GM18505 (cell line): ENCODE measurements at regions not wholly inside any gene's neighbourhood (a gene's known extent, or its start where the extent isn't known, plus 50 kb on each side); places are given as distances from the start of the nearest gene placed in this dataset.
"Not testable (repeated sequence)": the region's sequence is repeated elsewhere in the genome, so short reads cannot be mapped to it uniquely, and the experiment has no call there.

Experiments used
- ATAC-seq: cut with Tn5 transposase; IDR thresholded peaks from one replicate; pipeline ENCODE4 v1.9.1; 2021; ENCODE audit not compliant: unreplicated experiment
- POLR2A ChIP-seq: IDR thresholded peaks from 4 replicates; pipeline ENCODE4 v1.6.1; 2011; ENCODE audit warnings: borderline replicate concordance; ENCODE audit not compliant: insufficient read depth, insufficient read length; ENCODE audit errors: extremely low read depth

- ATAC-seq, result no peak
Measured at GRCh38 chr1:99424087-99424486, 159.8 kb downstream of the PLPPR4 start.

GRCh38 chr1:99429754-99430153 is 165.5 kb downstream of the PLPPR4 start:
- no peak for ATAC-seq
- TF ChIP-seq POLR2A, result no peak

More at GRCh38 chr1:99424087-99424486, 159.8 kb downstream of the PLPPR4 start:
- no peak for TF ChIP-seq POLR2A

GRCh38 chr1:99438656-99439230 is 174.5 kb downstream of the PLPPR4 start:
- no peak for TF ChIP-seq POLR2A
- no peak for ATAC-seq

GRCh38 chr1:99439433-99440075 is 175.3 kb downstream of the PLPPR4 start:
- no peak for TF ChIP-seq POLR2A
- no peak for ATAC-seq

GRCh38 chr1:99441299-99442095 is 177.2 kb downstream of the PLPPR4 start:
- no peak for TF ChIP-seq POLR2A
- no peak for ATAC-seq

DNA sequence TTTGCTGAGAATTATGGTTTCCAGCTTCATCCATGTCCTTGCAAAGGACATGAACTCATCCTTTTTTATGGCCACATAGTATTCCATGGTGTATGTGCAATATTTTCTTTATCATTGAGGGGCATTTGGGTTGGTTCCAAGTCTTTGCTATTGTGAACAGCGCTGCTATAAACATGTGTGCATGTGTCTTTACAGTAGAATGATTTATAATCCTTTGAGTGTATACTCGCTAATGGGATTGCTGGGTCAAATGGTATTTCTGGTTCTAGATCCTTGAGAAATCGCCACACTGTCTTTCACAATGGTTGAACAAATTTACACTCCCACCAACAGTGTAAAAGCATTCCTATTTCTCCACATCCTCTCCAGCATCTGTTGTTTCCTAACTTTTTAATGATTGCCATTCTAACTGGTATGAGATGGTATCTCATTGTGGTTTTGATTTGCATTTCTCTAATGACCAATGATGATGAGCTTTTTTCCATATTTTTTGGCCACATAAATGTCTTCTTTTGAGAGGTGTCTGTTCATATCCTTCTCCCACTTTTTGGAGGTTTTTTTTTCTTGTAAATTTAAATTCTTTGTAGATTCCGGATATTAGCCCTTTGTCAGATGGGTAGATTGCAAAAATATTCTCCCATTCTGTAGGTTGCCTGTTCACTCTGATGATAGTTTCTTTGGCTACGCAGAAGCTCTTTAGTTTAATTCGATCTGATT is 180.1 kb downstream of the PLPPR4 start:
- ATAC-seq, result not testable (repeated sequence)

DNA sequence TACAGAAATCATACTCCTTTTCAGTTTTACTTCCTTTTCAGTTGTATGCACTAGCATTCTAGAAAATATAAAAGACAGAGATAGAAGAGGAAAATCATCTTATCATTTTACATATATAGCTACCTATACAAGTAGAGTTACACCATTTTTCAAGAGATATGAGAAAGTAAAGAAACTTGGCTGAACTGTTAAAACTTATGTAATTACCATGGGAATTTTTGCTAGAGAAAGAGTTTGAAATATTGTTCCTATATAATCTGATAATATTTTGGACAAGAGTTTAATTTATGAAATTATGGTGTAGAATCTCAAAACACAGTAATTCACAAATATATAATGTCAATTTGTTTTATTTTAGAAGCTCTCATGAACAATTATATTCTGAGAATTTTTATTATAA is 180.8 kb downstream of the PLPPR4 start:
- no peak for ATAC-seq
- TF ChIP-seq POLR2A, result no peak

DNA sequence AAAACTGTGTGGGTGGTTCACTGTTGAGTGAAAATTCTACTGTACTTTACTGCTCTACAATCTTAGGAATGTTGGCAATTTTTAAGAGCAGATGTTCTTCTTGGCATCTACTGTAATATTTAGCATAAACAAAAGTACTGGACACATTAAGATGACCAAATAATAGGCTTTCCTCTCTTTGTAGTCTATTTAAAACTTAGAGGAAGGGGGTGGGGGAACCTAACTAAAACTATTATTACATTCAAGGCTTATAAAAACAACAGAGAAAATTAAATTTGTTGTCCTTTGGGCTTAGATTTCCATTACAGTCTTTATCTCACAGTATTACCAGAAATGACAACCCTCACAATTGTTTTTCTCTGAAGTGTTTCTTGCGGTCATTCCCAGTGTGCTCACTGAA is 181.2 kb downstream of the PLPPR4 start:
- no peak for TF ChIP-seq POLR2A
- no peak for ATAC-seq

DNA sequence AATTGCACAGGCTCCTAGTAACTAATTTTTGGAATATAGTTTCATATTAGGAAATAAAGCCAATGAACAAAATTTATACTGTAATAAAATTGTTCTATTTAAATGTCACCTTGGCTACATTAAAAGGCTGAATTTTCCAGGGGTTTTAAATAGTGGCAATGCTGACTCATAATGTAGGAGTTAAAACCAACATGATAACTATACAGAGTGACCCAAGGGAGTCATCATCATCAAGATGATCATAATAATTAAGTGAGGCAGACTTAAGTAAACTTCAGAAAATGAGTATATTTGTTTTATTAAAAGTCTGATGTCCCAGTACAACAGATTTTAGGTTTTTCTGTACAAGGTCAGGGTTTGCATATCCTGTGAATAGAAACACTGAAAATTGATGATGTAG is 183.4 kb downstream of the PLPPR4 start:
- TF ChIP-seq POLR2A, result no peak
- ATAC-seq, result no peak

GRCh38 chr1:99455760-99456159 is 190.2 kb upstream of the PALMD start:
- TF ChIP-seq POLR2A, result no peak
- no peak for ATAC-seq

DNA sequence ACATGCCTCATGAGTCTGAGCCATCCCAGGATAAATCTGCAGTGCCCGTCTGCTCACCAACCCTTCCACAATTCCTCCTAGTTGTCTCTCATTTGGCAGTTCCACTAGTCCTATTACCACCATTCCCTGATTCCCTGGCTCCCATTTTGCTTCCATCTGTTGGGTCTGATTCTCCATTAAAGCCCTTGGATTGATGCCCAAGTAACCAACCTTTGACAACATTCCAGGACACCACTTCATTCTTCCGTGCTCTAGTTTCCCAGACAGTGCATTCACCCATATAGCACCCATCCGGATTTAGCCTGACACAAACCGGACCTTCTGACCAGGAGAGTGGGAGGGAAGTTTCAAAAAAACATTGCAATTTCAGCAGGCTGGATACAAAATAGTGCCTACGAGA is 189.4 kb upstream of the PALMD start:
- no peak for ATAC-seq
- no peak for TF ChIP-seq POLR2A

DNA sequence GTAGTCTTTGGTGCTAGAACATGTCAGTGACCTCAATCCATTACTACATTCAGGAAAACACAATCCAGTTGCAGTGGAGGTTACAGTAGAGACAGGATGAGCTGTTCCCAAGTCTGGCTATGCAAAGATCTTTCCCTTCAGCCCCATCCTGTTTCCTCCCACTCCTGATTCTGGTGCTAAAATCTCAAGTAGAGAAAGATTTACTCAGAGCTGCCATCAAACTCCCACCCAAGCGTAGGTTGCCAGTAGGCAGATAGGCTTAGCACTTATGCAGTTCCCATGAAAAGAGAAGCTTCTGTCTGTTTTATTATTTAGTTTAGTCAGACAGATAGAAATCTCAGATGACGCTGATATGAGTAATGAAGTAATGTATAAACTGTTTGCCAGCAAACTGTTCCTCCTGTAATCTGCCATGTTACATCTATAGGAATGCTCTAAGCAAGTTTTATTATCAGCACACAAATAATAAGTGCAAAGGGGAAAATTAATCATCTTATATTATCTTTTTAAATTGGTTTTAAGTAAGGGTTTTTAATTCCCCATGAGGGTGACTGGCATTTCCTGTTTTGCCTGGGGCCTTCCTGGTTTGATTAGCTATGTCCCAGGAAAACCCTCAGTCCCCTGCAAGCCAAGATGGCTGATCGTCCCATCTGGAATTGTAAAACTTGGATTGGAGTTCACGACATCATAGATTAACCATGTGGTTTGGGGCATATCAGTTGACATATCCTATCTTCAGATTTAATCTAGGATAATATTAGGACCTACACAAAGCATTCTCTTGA is 188.3 kb upstream of the PALMD start:
- no peak for ATAC-seq
- no peak for TF ChIP-seq POLR2A

GRCh38 chr1:99461499-99461898 is 184.4 kb upstream of the PALMD start:
- ATAC-seq, result no peak
- no peak for TF ChIP-seq POLR2A
